Breast epithelium (tissue), 4 donors: ENCODE measurements at regions not wholly inside any gene's neighbourhood (a gene's known extent, or its start where the extent isn't known, plus 50 kb on each side); places are given as distances from the start of the nearest gene placed in this dataset.
A peak's percentile ranks its signal among the peaks of the same experiment; 100 is the strongest.

Experiments used
- DNase-seq, 2 donors: peaks; one replicate each; pipeline ENCODE4 v3.0.0-alpha.2; 2019; ENCODE audit warnings: low spot score in 2 of 2
- H3K27ac ChIP-seq, 2 donors: fragments of 200-600 bp; sonication (generic) in 1 of 2; one replicate each; pipeline ENCODE4 v1.5.1; 2016 to 2019; ENCODE audit warnings: mild to moderate bottlenecking in 1 of 2
- H3K27me3 ChIP-seq, 2 donors: fragments of 200-600 bp; sonication (generic) in 1 of 2; one replicate each; pipeline versions ENCODE4 v1.5.1 to v1.6.0; 2017 to 2019; ENCODE audit warnings: control low read depth in 1 of 2, mild to moderate bottlenecking in 1 of 2
- H3K36me3 ChIP-seq: fragments of 200-600 bp; one replicate; pipeline ENCODE4 v1.5.1; 2019
- H3K4me1 ChIP-seq, 2 donors: fragments of 200-600 bp; sonication (generic); one replicate each; pipeline ENCODE4 v1.5.1; 2016 to 2019; ENCODE audit warnings: control low read depth in 1 of 2
- H3K4me3 ChIP-seq, 3 donors: fragments of 200-600 bp; sonication (generic); 1 replicate in 2 of 3; 2 replicates in 1 of 3; pipeline ENCODE4 v1.5.1; 2016 to 2019; ENCODE audit warnings: mild to moderate bottlenecking in 3 of 3, moderate library complexity in 2 of 3
- H3K9me3 ChIP-seq, 2 donors: fragments of 200-600 bp; sonication (generic) in 1 of 2; one replicate each; pipeline ENCODE4 v1.5.1; 2016 to 2019; ENCODE audit warnings: control low read depth in 1 of 2
- CTCF ChIP-seq, 3 donors: fragments of 450-650 bp; IDR thresholded peaks; one replicate each; pipeline ENCODE4 v1.5.1; 2016 to 2017; ENCODE audit warnings: antibody characterized with exemption in 3 of 3, mild to moderate bottlenecking in 3 of 3, moderate library complexity in 3 of 3
- POLR2A ChIP-seq: fragments of 450-650 bp; IDR thresholded peaks from one replicate; pipeline ENCODE4 v1.6.1; 2016; ENCODE audit warnings: antibody characterized with exemption, mild to moderate bottlenecking, moderate library complexity
- POLR2AphosphoS5 ChIP-seq, 3 donors: sonication (generic); formaldehyde crosslinking; IDR thresholded peaks; one replicate each; pipeline ENCODE4 v1.6.1; 2017; ENCODE audit warnings: antibody characterized with exemption in 3 of 3
- intact Hi-C: fragments of 100-400 bp; cut with DNase I; formaldehyde crosslinking; loops from one replicate; pipeline ENCODE4 v1.15.1; 2023; ENCODE audit warnings: low total_unique reads

- TF ChIP-seq POLR2A: no peak
- H3K4me1 ChIP-seq: no peaks in the 10 kb centered on the region
- no peak for DNase-seq
- intact Hi-C loops: no loop called here
- no peaks in the 10 kb centered on the region for H3K36me3 ChIP-seq
- H3K9me3 ChIP-seq: no peaks in the 10 kb centered on the region
- no peak overlapping the region for H3K4me3 ChIP-seq
- H3K27ac ChIP-seq: no peak overlapping the region
- no peaks in the 10 kb centered on the region for H3K27me3 ChIP-seq
Observed at GRCh38 chr3:61334783-61335182, 83.5 kb upstream of the FHIT start.

GRCh38 chr3:61340931-61341461 is 89.7 kb upstream of the FHIT start:
- intact Hi-C loops: no loop called here
- Histone ChIP-seq H3K36me3 (no peaks in the 10 kb centered on the region), H3K4me3 (peak overlapping the region in 2 of 3 donors; percentile 11 to 44), H3K27ac (no peak overlapping the region), H3K27me3 (no peaks in the 10 kb centered on the region), H3K9me3 (no peaks in the 10 kb centered on the region), H3K4me1 (no peaks in the 10 kb centered on the region)
- TF ChIP-seq CTCF (IDR thresholded peaks at IDR 0.05) (no peak), POLR2A (no peak), POLR2AphosphoS5 (IDR thresholded peaks at IDR 0.05) (no peak)
- no peak for DNase-seq

- no peak overlapping the region for H3K4me3 ChIP-seq
- intact Hi-C loops: no loop called here
- H3K4me1 ChIP-seq: no peaks in the 10 kb centered on the region
- no peak for DNase-seq
- H3K27me3 ChIP-seq: no peaks in the 10 kb centered on the region
- TF ChIP-seq POLR2AphosphoS5 (IDR thresholded peaks at IDR 0.05) (no peak), CTCF (IDR thresholded peaks at IDR 0.05) (no peak), POLR2A (no peak)
- no peaks in the 10 kb centered on the region for H3K36me3 ChIP-seq
- H3K27ac ChIP-seq: no peak overlapping the region
- H3K9me3 ChIP-seq: no peaks in the 10 kb centered on the region
Observed at GRCh38 chr3:61343543-61343942, 92.3 kb upstream of the FHIT start.

DNA sequence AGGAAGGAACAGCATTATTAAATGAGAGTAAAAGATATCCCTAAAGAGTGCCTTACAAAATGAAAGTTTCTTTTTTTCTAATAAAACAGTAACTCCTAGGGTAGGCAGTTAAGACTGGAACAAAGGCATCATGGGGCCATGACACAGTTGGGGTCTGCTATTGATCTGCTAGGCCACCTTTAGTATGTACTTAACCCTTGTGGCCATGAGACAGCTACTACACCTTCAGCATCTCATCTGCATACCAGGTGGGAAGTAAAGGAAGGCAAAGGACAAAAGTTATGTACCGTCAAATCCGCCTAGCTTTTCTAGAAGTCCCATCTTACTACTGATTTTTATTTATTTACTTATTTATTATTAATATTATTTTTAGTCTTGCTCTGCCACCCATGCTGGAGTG is 93.8 kb upstream of the FHIT start:
- no peaks in the 10 kb centered on the region for H3K4me1 ChIP-seq
- H3K27ac ChIP-seq: no peak overlapping the region
- no peak for DNase-seq
- no peaks in the 10 kb centered on the region for H3K36me3 ChIP-seq
- H3K9me3 ChIP-seq: no peaks in the 10 kb centered on the region
- no peaks in the 10 kb centered on the region for H3K27me3 ChIP-seq
- TF ChIP-seq POLR2A (no peak), CTCF (IDR thresholded peaks at IDR 0.05) (no peak), POLR2AphosphoS5 (IDR thresholded peaks at IDR 0.05) (no peak)
- intact Hi-C loops: no loop called here
- H3K4me3 ChIP-seq: no peak overlapping the region

- Histone ChIP-seq H3K4me3 (no peak overlapping the region), H3K9me3 (no peaks in the 10 kb centered on the region), H3K27ac (no peak overlapping the region), H3K27me3 (no peaks in the 10 kb centered on the region), H3K4me1 (no peaks in the 10 kb centered on the region), H3K36me3 (no peaks in the 10 kb centered on the region)
- no peak for TF ChIP-seq CTCF (IDR thresholded peaks at IDR 0.05)
- TF ChIP-seq POLR2A: no peak
- no peak for TF ChIP-seq POLR2AphosphoS5 (IDR thresholded peaks at IDR 0.05)
- no peak for DNase-seq
- intact Hi-C loops: no loop called here
Observed at GRCh38 chr3:61347981-61348380, 96.7 kb upstream of the FHIT start.

DNA sequence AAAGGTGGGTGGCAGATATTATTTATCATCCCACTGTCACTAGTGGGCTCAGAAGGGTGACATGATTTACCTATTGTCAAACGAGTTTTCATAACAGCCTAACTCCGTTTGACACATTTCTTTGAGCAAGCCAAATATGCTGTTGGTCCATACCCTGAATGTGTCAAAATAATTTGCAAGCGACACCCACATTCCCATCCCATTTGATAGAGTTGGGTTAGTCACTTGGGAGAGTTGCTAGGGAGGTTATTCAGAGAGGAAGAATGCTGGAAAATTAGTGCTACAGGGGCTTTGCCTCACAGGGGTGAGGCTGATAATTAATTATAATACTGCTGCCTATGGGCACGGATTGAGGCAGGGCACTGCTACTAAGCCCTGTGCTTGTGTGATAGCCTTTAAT is 98.5 kb upstream of the FHIT start:
- TF ChIP-seq CTCF (IDR thresholded peaks at IDR 0.05) (no peak), POLR2A (no peak), POLR2AphosphoS5 (IDR thresholded peaks at IDR 0.05) (no peak)
- no peaks in the 10 kb centered on the region for H3K36me3 ChIP-seq
- DNase-seq: no peak
- no peak overlapping the region for H3K27ac ChIP-seq
- no peaks in the 10 kb centered on the region for H3K4me1 ChIP-seq
- no peaks in the 10 kb centered on the region for H3K27me3 ChIP-seq
- no peaks in the 10 kb centered on the region for H3K9me3 ChIP-seq
- intact Hi-C loops: no loop called here
- H3K4me3 ChIP-seq: no peak overlapping the region
